H9 (cell line): ENCODE measurements at regions not wholly inside any gene's neighbourhood (a gene's known extent, or its start where the extent isn't known, plus 50 kb on each side); places are given as distances from the start of the nearest gene placed in this dataset.

Experiments
- DNase-seq: peaks from one replicate; pipeline ENCODE4 v3.0.0-alpha.2; 2017
- H2AFZ ChIP-seq: one replicate; pipeline ENCODE4 v1.6.1; 2013; ENCODE audit warnings: mild to moderate bottlenecking, low read length, control low read depth, moderate library complexity
- H2AK5ac ChIP-seq: 2 replicates; pipeline ENCODE4 v1.6.1; 2013; ENCODE audit warnings: low read length, control low read depth, mixed read lengths; ENCODE audit not compliant: insufficient read length
- H2BK120ac ChIP-seq: one replicate; pipeline ENCODE4 v1.6.1; 2013; ENCODE audit warnings: low read depth, mild to moderate bottlenecking, low read length, control low read depth, inconsistent platforms; ENCODE audit not compliant: poor library complexity, severe bottlenecking
- H2BK12ac ChIP-seq: 2 replicates; pipeline ENCODE4 v1.6.1; 2013; ENCODE audit warnings: low read length, control low read depth, mixed read lengths, low read depth; ENCODE audit not compliant: insufficient read length
- H2BK15ac ChIP-seq: 2 replicates; pipeline ENCODE4 v1.6.1; 2013; ENCODE audit warnings: low read depth, low read length, control low read depth
- H2BK20ac ChIP-seq: one replicate; pipeline ENCODE4 v1.6.1; 2013; ENCODE audit warnings: low read depth, mild to moderate bottlenecking, low read length, control low read depth, inconsistent platforms; ENCODE audit not compliant: poor library complexity, severe bottlenecking
- H2BK5ac ChIP-seq: 2 replicates; pipeline ENCODE4 v1.6.1; 2013; ENCODE audit warnings: low read length, control low read depth, mixed read lengths; ENCODE audit not compliant: insufficient read length
- H3K14ac ChIP-seq: 2 replicates; pipeline ENCODE4 v1.6.1; 2013; ENCODE audit warnings: low read length, control low read depth; ENCODE audit not compliant: insufficient read depth
- H3K18ac ChIP-seq: 2 replicates; pipeline ENCODE4 v1.6.1; 2013; ENCODE audit warnings: low read depth, mild to moderate bottlenecking, mixed read lengths, low read length, control low read depth; ENCODE audit not compliant: insufficient read length
- H3K23ac ChIP-seq: 2 replicates; pipeline ENCODE4 v1.6.1; 2013; ENCODE audit warnings: low read length, control low read depth, mixed read lengths, low read depth; ENCODE audit not compliant: insufficient read length
- H3K23me2 ChIP-seq: 2 replicates; pipeline ENCODE4 v1.6.1; 2013; ENCODE audit warnings: low read depth, mild to moderate bottlenecking, mixed read lengths, low read length, control low read depth; ENCODE audit not compliant: insufficient read length, poor library complexity, severe bottlenecking
- H3K27ac ChIP-seq: 2 replicates; pipeline ENCODE4 v1.5.1; 2013; ENCODE audit warnings: low read length, control low read depth, mixed read lengths, low read depth; ENCODE audit not compliant: insufficient read length
- H3K27me3 ChIP-seq: 2 replicates; pipeline ENCODE4 v1.6.1; 2013; ENCODE audit warnings: low read length, control low read depth, inconsistent platforms; ENCODE audit not compliant: insufficient read depth
- H3K4ac ChIP-seq: 2 replicates; pipeline ENCODE4 v1.6.1; 2013; ENCODE audit warnings: low read depth, mild to moderate bottlenecking, control low read depth, inconsistent platforms, low read length, moderate library complexity
- H3K4me1 ChIP-seq: 2 replicates; pipeline ENCODE4 v1.6.1; 2013; ENCODE audit warnings: low read length, control low read depth, inconsistent platforms; ENCODE audit not compliant: insufficient read depth
- H3K4me2 ChIP-seq: 2 replicates; pipeline ENCODE4 v1.6.1; 2013; ENCODE audit warnings: low read length, control low read depth, mixed read lengths; ENCODE audit not compliant: insufficient read length, insufficient read depth
- H3K56ac ChIP-seq: 2 replicates; pipeline ENCODE4 v1.6.1; 2013; ENCODE audit warnings: low read depth, mild to moderate bottlenecking, mixed read lengths, low read length, control low read depth; ENCODE audit not compliant: insufficient read length
- H3K79me1 ChIP-seq: 2 replicates; pipeline ENCODE4 v1.6.1; 2013; ENCODE audit warnings: low read depth, mild to moderate bottlenecking, moderate library complexity, low read length, control low read depth, inconsistent platforms; ENCODE audit not compliant: insufficient read depth, poor library complexity, severe bottlenecking
- H3K79me2 ChIP-seq: 2 replicates; pipeline ENCODE4 v1.6.1; 2013; ENCODE audit warnings: low read length, control low read depth, inconsistent platforms; ENCODE audit not compliant: insufficient read depth
- H3K9ac ChIP-seq: 2 replicates; pipeline ENCODE4 v1.6.1; 2013; ENCODE audit warnings: low read length, control low read depth, mixed read lengths; ENCODE audit not compliant: insufficient read length; ENCODE audit errors: extremely low read depth
- H3K9me3 ChIP-seq: one replicate; pipeline ENCODE4 v1.6.1; 2013; ENCODE audit warnings: low read depth, low read length, inconsistent platforms; ENCODE audit not compliant: control insufficient read depth
- H3T11ph ChIP-seq: one replicate; pipeline ENCODE4 v1.6.1; 2013; ENCODE audit warnings: mild to moderate bottlenecking, low read length, control low read depth, inconsistent platforms
- H4K20me1 ChIP-seq: one replicate; pipeline ENCODE4 v1.6.1; 2013; ENCODE audit not compliant: control insufficient read depth, insufficient read length, insufficient read depth
- H4K5ac ChIP-seq: 2 replicates; pipeline ENCODE4 v1.6.1; 2013; ENCODE audit warnings: low read depth, mild to moderate bottlenecking, mixed read lengths, low read length, control low read depth; ENCODE audit not compliant: insufficient read length
- H4K8ac ChIP-seq: replicated peaks from 2 replicates; pipeline ENCODE4 v1.6.1; 2013; ENCODE audit warnings: low read length, control low read depth, mixed read lengths, low read depth; ENCODE audit not compliant: insufficient read length
- H4K91ac ChIP-seq: 2 replicates; pipeline ENCODE4 v1.6.1; 2013; ENCODE audit warnings: low read depth, mild to moderate bottlenecking, moderate library complexity, mixed read lengths, low read length, control low read depth; ENCODE audit not compliant: insufficient read length
- H3K27ac Mint-ChIP-seq, 3 experiments: 2 replicates in 2 of 3; 3 replicates in 1 of 3; pipeline ENCODE4 v1.8.0; 2020 to 2021; ENCODE audit warnings: mixed read lengths in 3 of 3, mild to moderate bottlenecking in 1 of 3, moderate library complexity in 1 of 3
- H3K27me3 Mint-ChIP-seq: 2 replicates; pipeline ENCODE4 v1.8.0; 2021; ENCODE audit warnings: low read depth, mild to moderate bottlenecking, moderate library complexity, mixed read lengths
- H3K36me3 Mint-ChIP-seq, 3 experiments: 2 replicates in 2 of 3; 3 replicates in 1 of 3; pipeline ENCODE4 v1.8.0; 2020 to 2021; ENCODE audit warnings: low read depth in 3 of 3, mixed read lengths in 3 of 3; ENCODE audit not compliant: insufficient read depth in 1 of 3
- H3K4me1 Mint-ChIP-seq, 2 experiments: 2 replicates each; pipeline ENCODE4 v1.8.0; 2020; ENCODE audit warnings: mixed read lengths in 2 of 2
- H3K4me3 Mint-ChIP-seq, 2 experiments: 2 replicates in 1 of 2; 3 replicates in 1 of 2; pipeline ENCODE4 v1.8.0; 2020 to 2021; ENCODE audit warnings: mild to moderate bottlenecking in 2 of 2, mixed read lengths in 2 of 2, moderate library complexity in 1 of 2
- H3K9me3 Mint-ChIP-seq, 2 experiments: 2 replicates in 1 of 2; 3 replicates in 1 of 2; pipeline ENCODE4 v1.8.0; 2020; ENCODE audit warnings: mild to moderate bottlenecking in 2 of 2, mixed read lengths in 2 of 2, moderate library complexity in 1 of 2
- CTCF ChIP-seq: fragments of 200-600 bp; sonication (generic); conservative IDR thresholded peaks from 3 replicates; pipeline ENCODE4 v1.8.0; 2021; ENCODE audit warnings: antibody characterized with exemption, mild to moderate bottlenecking
- WGBS: extraction: QIAGEN DNeasy Blood & Tissue Kit; methylation state at CpG from one replicate; pipeline ENCODE4 v1.1.7; 2013; ENCODE audit warnings: missing lambda C conversion rate, low lambda C conversion rate, mixed read lengths; ENCODE audit not compliant: insufficient read length; ENCODE audit errors: extremely low coverage; 5-methylcytosine and 5-hydroxymethylcytosine counted together

- Mint-ChIP-seq H3K4me3 (no peak overlapping the region), H3K27ac (no peak overlapping the region), H3K27me3 (peaks cover 8% of the 10 kb centered on the region; the same call in 1 of the 2 replicates), H3K4me1 (no peaks in the 10 kb centered on the region), H3K36me3 (no peaks in the 10 kb centered on the region), H3K9me3 (no peaks in the 10 kb centered on the region)
- TF ChIP-seq CTCF = no peak
- Histone ChIP-seq H3K23me2 (no peaks in the 10 kb centered on the region), H3K27me3 (no peaks in the 10 kb centered on the region), H3K79me1 (no peaks in the 10 kb centered on the region), H3K4ac (no peak overlapping the region), H2BK15ac (no peak overlapping the region), H3K23ac (no peak overlapping the region), H3K4me2 (no peak overlapping the region), H2BK120ac (no peak overlapping the region), H2AFZ (no peak overlapping the region), H3K27ac (no peak overlapping the region), H3K14ac (no peak overlapping the region), H3K9ac (no peak overlapping the region), H3K79me2 (no peaks in the 10 kb centered on the region), H2BK12ac (no peak overlapping the region), H4K91ac (no peak overlapping the region), H4K20me1 (no peaks in the 10 kb centered on the region), H3K9me3 (no peaks in the 10 kb centered on the region), H4K8ac (no peak overlapping the region), H3K4me1 (no peaks in the 10 kb centered on the region), H2BK20ac (no peak overlapping the region), H4K5ac (no peak overlapping the region), H3T11ph (no peak overlapping the region), H3K56ac (no peak overlapping the region), H2BK5ac (no peak overlapping the region), H3K18ac (no peak overlapping the region), H2AK5ac (no peak overlapping the region)
- DNase-seq = no peak
- no CpG with 5 or more reads among the region's 3 CpGs for WGBS
Measured at GRCh38 chr2:129456691-129457090, 522.8 kb upstream of the RAB6C start.
